IMR-90 (cell line): ENCODE measurements at regions not wholly inside any gene's neighbourhood (a gene's known extent, or its start where the extent isn't known, plus 50 kb on each side); places are given as distances from the start of the nearest gene placed in this dataset.

ENCODE experiments used
- ATAC-seq: fragments of 200-7000 bp; cut with Tn5 transposase; 2 replicates; pipeline ENCODE4 v1.9.1; 2020; ENCODE audit warnings: low read depth, mild to moderate bottlenecking, moderate library complexity
- BruUV-seq: library from RNA; stranded (reverse); fragments of 400-500 nt; replicated peaks from 2 replicates; lab custom pipeline; 2021; lab: Mats Ljungman, UMichigan
- CTCF ChIA-PET: fragments of 300-600 bp; formaldehyde crosslinking; extraction: SDS; loops from one replicate; lab custom pipeline; 2021; ENCODE audit warnings: antibody characterized with exemption; lab: Yijun Ruan, JAX
- POLR2A ChIA-PET: fragments of 300-600 bp; sonication (Branson Sonifier 250); formaldehyde crosslinking; loops from one replicate; lab custom pipeline; 2022; ENCODE audit warnings: antibody characterized with exemption; ENCODE audit not compliant: unreplicated experiment; lab: Charles Lee
- DNase-seq: peaks from one replicate; pipeline ENCODE4 v3.0.0; 2013
- H2AFZ ChIP-seq: replicated peaks from 2 replicates; pipeline ENCODE3; 2013; ENCODE audit warnings: low read length, mild to moderate bottlenecking; ENCODE audit not compliant: poor library complexity
- H2AK5ac ChIP-seq: 2 replicates; pipeline ENCODE4 v1.6.1; 2013; ENCODE audit warnings: low read depth, low read length, inconsistent platforms
- H2AK9ac ChIP-seq: replicated peaks from 2 replicates; pipeline ENCODE3; 2013; ENCODE audit warnings: mild to moderate bottlenecking, low read depth, low read length, moderate library complexity; ENCODE audit not compliant: poor library complexity
- H2BK120ac ChIP-seq: 2 replicates; pipeline ENCODE4 v1.6.1; 2013; ENCODE audit warnings: low read depth, low read length, inconsistent platforms
- H2BK15ac ChIP-seq: 3 replicates; pipeline ENCODE4 v1.6.1; 2013; ENCODE audit warnings: low read depth, low read length, inconsistent platforms
- H2BK20ac ChIP-seq: 2 replicates; pipeline ENCODE4 v1.6.1; 2013; ENCODE audit warnings: low read depth, mild to moderate bottlenecking, inconsistent platforms, low read length, moderate library complexity
- H2BK5ac ChIP-seq: 2 replicates; pipeline ENCODE4 v1.6.1; 2013; ENCODE audit warnings: mild to moderate bottlenecking, low read depth, low read length, inconsistent platforms; ENCODE audit not compliant: poor library complexity, severe bottlenecking
- H3K14ac ChIP-seq: replicated peaks from 2 replicates; pipeline ENCODE4 v1.6.1; 2013; ENCODE audit warnings: low read depth, low read length, inconsistent platforms
- H3K18ac ChIP-seq: 2 replicates; pipeline ENCODE4 v1.6.1; 2013; ENCODE audit warnings: low read depth, low read length, control low read depth
- H3K23ac ChIP-seq: 2 replicates; pipeline ENCODE4 v1.6.1; 2013; ENCODE audit warnings: low read depth, low read length, inconsistent platforms
- H3K27ac ChIP-seq: 2 replicates; pipeline ENCODE4 v1.5.1; 2013; ENCODE audit warnings: mild to moderate bottlenecking, control low read depth, low read length; ENCODE audit not compliant: insufficient read depth
- H3K27me3 ChIP-seq: 2 replicates; pipeline ENCODE4 v1.6.1; 2013; ENCODE audit warnings: low read length; ENCODE audit not compliant: control insufficient read depth, insufficient read depth
- H3K36me3 ChIP-seq: 2 replicates; pipeline ENCODE4 v1.6.1; 2013; ENCODE audit warnings: low read length, mixed read lengths; ENCODE audit not compliant: control insufficient read depth, insufficient read depth
- H3K4ac ChIP-seq: 2 replicates; pipeline ENCODE4 v1.6.1; 2013; ENCODE audit warnings: low read depth, low read length, inconsistent platforms
- H3K4me1 ChIP-seq: 2 replicates; pipeline ENCODE4 v1.6.1; 2013; ENCODE audit warnings: low read length, mixed read lengths; ENCODE audit not compliant: control insufficient read depth, insufficient read depth
- H3K4me2 ChIP-seq: 2 replicates; pipeline ENCODE4 v1.6.1; 2013; ENCODE audit warnings: low read depth, mild to moderate bottlenecking, control low read depth, low read length, moderate library complexity
- H3K4me3 ChIP-seq: 2 replicates; pipeline ENCODE4 v1.5.1; 2013; ENCODE audit warnings: low read depth, mild to moderate bottlenecking, control low read depth, low read length, moderate library complexity; ENCODE audit not compliant: insufficient read depth
- H3K56ac ChIP-seq: 2 replicates; pipeline ENCODE4 v1.6.1; 2013; ENCODE audit warnings: low read length, inconsistent platforms; ENCODE audit not compliant: insufficient read depth; ENCODE audit errors: extremely low read depth
- H3K79me1 ChIP-seq, 2 experiments: 2 replicates each; pipeline ENCODE4 v1.6.1; 2013; ENCODE audit warnings: low read length in 2 of 2, inconsistent platforms in 1 of 2, low read depth in 1 of 2
- H3K9ac ChIP-seq: 2 replicates; pipeline ENCODE4 v1.6.1; 2013; ENCODE audit warnings: low read depth, low read length, control low read depth
- H3K9me1 ChIP-seq: 2 replicates; pipeline ENCODE4 v1.6.1; 2013; ENCODE audit warnings: low read length, inconsistent platforms; ENCODE audit not compliant: insufficient read depth
- H3K9me3 ChIP-seq: 2 replicates; pipeline ENCODE4 v1.6.1; 2013; ENCODE audit warnings: low read length; ENCODE audit not compliant: control insufficient read depth, insufficient read depth
- H4K20me1 ChIP-seq: 2 replicates; pipeline ENCODE4 v1.6.1; 2013; ENCODE audit warnings: low read length, inconsistent platforms; ENCODE audit not compliant: insufficient read depth
- H4K5ac ChIP-seq: 2 replicates; pipeline ENCODE4 v1.6.1; 2013; ENCODE audit warnings: mild to moderate bottlenecking, low read depth, low read length, control low read depth
- H4K8ac ChIP-seq, 2 experiments: 2 replicates each; pipeline ENCODE4 v1.6.1; 2013; ENCODE audit warnings: low read depth in 2 of 2, low read length in 2 of 2, control low read depth in 1 of 2, inconsistent platforms in 1 of 2
- H4K91ac ChIP-seq: 2 replicates; pipeline ENCODE4 v1.6.1; 2013; ENCODE audit warnings: low read depth, low read length, inconsistent platforms; ENCODE audit not compliant: insufficient read depth
- WGBS, 2 experiments: methylation state at CpG; one replicate each; pipeline versions ENCODE4 v1.1.5 to v1.1.7; 2013; ENCODE audit warnings: missing lambda C conversion rate in 2 of 2; ENCODE audit not compliant: insufficient read length in 1 of 2; ENCODE audit errors: extremely low coverage in 2 of 2; 5-methylcytosine and 5-hydroxymethylcytosine counted together
- dilution Hi-C: fragments of 300-500 bp; cut with HindIII; formaldehyde crosslinking; loops from one replicate; pipeline ENCODE4 v1.14.3; 2018; ENCODE audit warnings: low sequenced_read_pairs; ENCODE audit not compliant: unreplicated experiment
- in situ Hi-C: fragments of 300-500 bp; cut with MboI; formaldehyde crosslinking; loops from 3 replicates; pipeline ENCODE4 v1.14.3; 2019; ENCODE audit warnings: low sequenced_read_pairs, inconsistent platforms, mixed read lengths
- intact Hi-C: fragments of 100-400 bp; cut with micrococcal nuclease; formaldehyde crosslinking; loops from 2 replicates; pipeline ENCODE4 v1.10.0; 2022
- TF ChIP-seq, protein P1 (sequence below): conservative IDR thresholded peaks from 2 replicates; pipeline ENCODE4 v1.5.1; 2012; ENCODE audit warnings: mild to moderate bottlenecking, low read depth, low read length, improper control_type of control experiment

DNA sequence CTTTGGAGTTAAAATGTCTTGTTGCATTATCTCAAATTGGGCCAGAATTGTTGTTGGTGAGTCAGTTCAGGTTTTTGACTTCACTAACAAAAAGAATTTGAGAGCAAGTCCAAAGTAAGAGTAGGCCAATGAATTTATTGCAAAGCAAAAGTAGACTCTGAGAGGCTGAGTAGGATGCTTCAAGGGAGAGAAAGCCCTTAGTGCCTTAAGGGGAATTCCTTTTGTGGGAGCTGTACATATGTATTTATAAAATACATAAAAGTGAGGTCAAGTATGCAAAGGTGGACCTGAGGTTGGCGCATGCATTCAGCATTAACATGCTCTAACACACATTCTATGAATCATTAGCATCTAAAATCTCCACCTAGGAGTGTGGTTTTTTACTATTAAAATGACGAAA lies 565.4 kb downstream of the GRXCR1 start:
- Histone ChIP-seq H3K4ac (no peak overlapping the region), H4K20me1 (no peaks in the 10 kb centered on the region), H3K18ac (no peak overlapping the region), H3K9me3 (no peaks in the 10 kb centered on the region), H3K23ac (no peak overlapping the region), H2BK120ac (peak overlapping the region; percentile 58), H3K36me3 (no peaks in the 10 kb centered on the region), H3K56ac (no peak overlapping the region), H2BK15ac (peak overlapping the region; percentile 78; the same call in 1 of the 3 replicates), H3K27ac (no peak overlapping the region), H3K27me3 (no peaks in the 10 kb centered on the region), H3K4me2 (no peak overlapping the region), H4K5ac (peak overlapping the region; percentile 68; the same call in 1 of the 2 replicates), H4K8ac (peak overlapping the region in 1 of 2 experiments; percentile 4; a peak in 1 of 4 replicates), H2AFZ (peak overlapping the region; percentile 16), H3K14ac (peak overlapping the region; percentile 64; the same call in 1 of the 2 replicates), H4K91ac (peak overlapping the region; percentile 32; the same call in 1 of the 2 replicates), H2BK20ac (peak overlapping the region; percentile 61), H2AK9ac (no peak overlapping the region), H2AK5ac (peak overlapping the region; percentile 17; the same call in 1 of the 2 replicates), H3K9ac (no peak overlapping the region), H2BK5ac (peak overlapping the region; percentile 1), H3K4me1 (peaks cover 3% of the 10 kb centered on the region; the same call in 1 of the 2 replicates), H3K79me1 (no peaks in the 10 kb centered on the region), H3K9me1 (peaks cover 7% of the 10 kb centered on the region), H3K4me3 (no peak overlapping the region)
- WGBS, 2 experiments, result no CpG with 5 or more reads among the region's 2 CpGs
- intact Hi-C loops, result no loop called here
- POLR2A ChIA-PET, result no interaction called here
- DNase-seq (peak; percentile 40), ATAC-seq (no peak)
- in situ Hi-C loops, result no loop called here
- no TSS peak for BruUV-seq
- TF ChIP-seq, protein P1, sequence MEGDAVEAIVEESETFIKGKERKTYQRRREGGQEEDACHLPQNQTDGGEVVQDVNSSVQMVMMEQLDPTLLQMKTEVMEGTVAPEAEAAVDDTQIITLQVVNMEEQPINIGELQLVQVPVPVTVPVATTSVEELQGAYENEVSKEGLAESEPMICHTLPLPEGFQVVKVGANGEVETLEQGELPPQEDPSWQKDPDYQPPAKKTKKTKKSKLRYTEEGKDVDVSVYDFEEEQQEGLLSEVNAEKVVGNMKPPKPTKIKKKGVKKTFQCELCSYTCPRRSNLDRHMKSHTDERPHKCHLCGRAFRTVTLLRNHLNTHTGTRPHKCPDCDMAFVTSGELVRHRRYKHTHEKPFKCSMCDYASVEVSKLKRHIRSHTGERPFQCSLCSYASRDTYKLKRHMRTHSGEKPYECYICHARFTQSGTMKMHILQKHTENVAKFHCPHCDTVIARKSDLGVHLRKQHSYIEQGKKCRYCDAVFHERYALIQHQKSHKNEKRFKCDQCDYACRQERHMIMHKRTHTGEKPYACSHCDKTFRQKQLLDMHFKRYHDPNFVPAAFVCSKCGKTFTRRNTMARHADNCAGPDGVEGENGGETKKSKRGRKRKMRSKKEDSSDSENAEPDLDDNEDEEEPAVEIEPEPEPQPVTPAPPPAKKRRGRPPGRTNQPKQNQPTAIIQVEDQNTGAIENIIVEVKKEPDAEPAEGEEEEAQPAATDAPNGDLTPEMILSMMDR, result no peak
- dilution Hi-C loops, result no loop called here
- CTCF ChIA-PET, result interaction anchor here (0.6 kb wide), 1 partner anchor 14 kb away, joined by 5 read pairs; no protein-coding TSS in a partner anchor
